ENCODE measurements at regions not wholly inside any gene's neighbourhood (a gene's known extent, or its start where the extent isn't known, plus 50 kb on each side); places are given as distances from the start of the nearest gene placed in this dataset.
"Not testable (repeated sequence)": the region's sequence is repeated elsewhere in the genome, so short reads cannot be mapped to it uniquely, and the experiment has no call there.

DNA sequence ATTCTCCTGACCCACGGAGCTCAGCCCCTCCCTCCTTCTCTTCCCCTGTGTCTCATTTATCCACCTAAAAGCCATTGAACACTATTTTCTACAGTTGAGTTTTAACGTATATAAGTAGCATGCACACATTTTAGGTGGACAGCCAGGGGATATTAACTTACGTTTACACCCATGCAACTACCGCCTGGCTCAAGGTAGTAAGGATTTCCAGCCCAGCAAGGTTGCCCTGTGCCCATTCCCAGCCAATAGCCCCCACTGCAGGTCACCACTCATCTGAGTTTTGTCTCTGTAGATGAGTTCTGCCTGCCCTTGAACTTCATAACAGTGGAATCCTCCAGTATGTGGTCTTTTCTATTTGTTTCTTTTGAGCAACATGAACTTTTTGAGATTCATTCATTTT, 65.4 kb downstream of the SMIM38 start:
- peaks cover 0 to 3% of the 10 kb centered on the region in 2 donors for H3K9me3 ChIP-seq
- H3K36me3 ChIP-seq = no peaks in the 10 kb centered on the region
- H3K27ac ChIP-seq = no peak overlapping the region
- intact Hi-C loops (cut with DNase I) = no loop called here
- DNase-seq (ENCODE audit: low spot score in 2 of 2) = no peak
- no peak overlapping the region for H3K4me3 ChIP-seq
- no peaks in the 10 kb centered on the region for H3K4me1 ChIP-seq
- TF ChIP-seq, protein P1, sequence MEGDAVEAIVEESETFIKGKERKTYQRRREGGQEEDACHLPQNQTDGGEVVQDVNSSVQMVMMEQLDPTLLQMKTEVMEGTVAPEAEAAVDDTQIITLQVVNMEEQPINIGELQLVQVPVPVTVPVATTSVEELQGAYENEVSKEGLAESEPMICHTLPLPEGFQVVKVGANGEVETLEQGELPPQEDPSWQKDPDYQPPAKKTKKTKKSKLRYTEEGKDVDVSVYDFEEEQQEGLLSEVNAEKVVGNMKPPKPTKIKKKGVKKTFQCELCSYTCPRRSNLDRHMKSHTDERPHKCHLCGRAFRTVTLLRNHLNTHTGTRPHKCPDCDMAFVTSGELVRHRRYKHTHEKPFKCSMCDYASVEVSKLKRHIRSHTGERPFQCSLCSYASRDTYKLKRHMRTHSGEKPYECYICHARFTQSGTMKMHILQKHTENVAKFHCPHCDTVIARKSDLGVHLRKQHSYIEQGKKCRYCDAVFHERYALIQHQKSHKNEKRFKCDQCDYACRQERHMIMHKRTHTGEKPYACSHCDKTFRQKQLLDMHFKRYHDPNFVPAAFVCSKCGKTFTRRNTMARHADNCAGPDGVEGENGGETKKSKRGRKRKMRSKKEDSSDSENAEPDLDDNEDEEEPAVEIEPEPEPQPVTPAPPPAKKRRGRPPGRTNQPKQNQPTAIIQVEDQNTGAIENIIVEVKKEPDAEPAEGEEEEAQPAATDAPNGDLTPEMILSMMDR (IDR thresholded peaks at IDR 0.05) = no peak
- H3K27me3 ChIP-seq = no peaks in the 10 kb centered on the region

DNA sequence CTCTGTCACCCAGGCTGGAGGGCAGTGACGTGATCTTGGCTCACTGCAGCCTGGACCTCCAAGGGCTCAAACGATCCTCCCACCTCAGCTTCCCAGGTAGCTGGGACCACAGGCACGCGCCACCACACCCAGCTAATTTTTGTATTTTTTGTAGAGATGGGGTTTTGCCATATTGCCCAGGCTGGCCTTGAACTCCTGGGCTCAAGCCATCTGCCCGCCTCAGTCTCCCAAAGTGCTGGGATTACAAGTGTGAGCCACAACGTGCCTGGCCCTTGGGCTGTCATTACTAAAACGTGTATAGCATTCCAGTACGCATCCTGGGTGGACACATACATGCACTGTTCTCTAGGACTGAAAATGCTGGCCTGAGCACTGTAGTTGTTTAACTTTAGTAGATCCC, 65.9 kb downstream of the SMIM38 start:
- H3K9me3 ChIP-seq; H3K4me1 ChIP-seq; H3K27me3 ChIP-seq; H3K36me3 ChIP-seq; H3K27ac ChIP-seq; H3K4me3 ChIP-seq; intact Hi-C loops (cut with DNase I): not testable (repeated sequence)
- DNase-seq (ENCODE audit: low spot score in 2 of 2) = peak in 1 of 2 donors; percentile 27

DNA sequence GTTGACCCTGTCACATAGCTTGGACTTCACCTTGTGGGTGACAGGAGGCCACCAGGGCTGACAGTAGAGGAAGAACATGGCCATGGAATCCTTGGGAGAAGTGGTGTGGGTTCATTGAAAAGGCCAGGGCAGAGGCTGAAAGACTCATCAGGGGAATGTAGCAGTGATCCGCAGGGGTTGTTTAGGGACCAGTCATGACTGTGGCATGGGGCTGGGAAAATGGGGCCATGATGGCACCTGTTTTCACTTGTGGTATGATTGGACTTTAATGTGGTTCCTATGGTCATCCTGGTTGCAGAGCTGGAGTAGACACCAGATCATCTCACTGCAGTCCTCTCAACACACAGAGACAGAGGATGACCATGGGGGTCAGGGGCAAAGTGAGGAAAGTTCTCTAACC, 66.7 kb upstream of the MYEOV start:
- DNase-seq (ENCODE audit: low spot score in 2 of 2) = peak in 1 of 2 donors; percentile 38
- Histone ChIP-seq H3K9me3 (peaks cover 0 to 7% of the 10 kb centered on the region in 2 donors), H3K4me1 (no peaks in the 10 kb centered on the region), H3K27ac (no peak overlapping the region), H3K36me3 (no peaks in the 10 kb centered on the region), H3K4me3 (no peak overlapping the region), H3K27me3 (no peaks in the 10 kb centered on the region)
- TF ChIP-seq, protein P1 (IDR thresholded peaks at IDR 0.05) = no peak
- intact Hi-C loops (cut with DNase I) = no loop called here

DNA sequence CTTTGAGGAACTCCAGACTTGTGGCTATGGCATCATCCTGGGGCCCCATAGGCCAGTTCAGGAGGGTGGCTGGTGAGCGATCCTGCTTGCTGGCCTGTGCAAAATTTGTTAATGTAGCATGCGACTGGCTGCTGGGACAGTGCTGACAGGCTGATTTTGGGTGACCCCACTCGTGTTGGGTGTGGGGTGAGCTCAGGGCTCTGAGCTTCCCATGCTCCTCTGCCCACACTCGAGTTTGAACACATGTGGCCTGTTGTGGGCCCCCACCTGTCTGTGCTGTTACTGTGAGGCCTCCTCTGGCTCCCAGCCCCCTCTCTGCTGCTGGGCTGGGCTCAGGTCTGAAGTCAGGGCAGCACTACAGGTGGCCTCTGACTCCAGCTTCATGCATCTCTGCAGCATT, 64.4 kb upstream of the MYEOV start:
- no peak overlapping the region for H3K27ac ChIP-seq
- DNase-seq (ENCODE audit: low spot score in 2 of 2) = peak in 1 of 2 donors; percentile 47
- peaks cover 0 to 7% of the 10 kb centered on the region in 2 donors for H3K9me3 ChIP-seq
- intact Hi-C loops (cut with DNase I) = no loop called here
- TF ChIP-seq, protein P1 (IDR thresholded peaks at IDR 0.05) = no peak
- H3K36me3 ChIP-seq = no peaks in the 10 kb centered on the region
- no peaks in the 10 kb centered on the region for H3K4me1 ChIP-seq
- H3K4me3 ChIP-seq = no peak overlapping the region
- no peaks in the 10 kb centered on the region for H3K27me3 ChIP-seq

DNA sequence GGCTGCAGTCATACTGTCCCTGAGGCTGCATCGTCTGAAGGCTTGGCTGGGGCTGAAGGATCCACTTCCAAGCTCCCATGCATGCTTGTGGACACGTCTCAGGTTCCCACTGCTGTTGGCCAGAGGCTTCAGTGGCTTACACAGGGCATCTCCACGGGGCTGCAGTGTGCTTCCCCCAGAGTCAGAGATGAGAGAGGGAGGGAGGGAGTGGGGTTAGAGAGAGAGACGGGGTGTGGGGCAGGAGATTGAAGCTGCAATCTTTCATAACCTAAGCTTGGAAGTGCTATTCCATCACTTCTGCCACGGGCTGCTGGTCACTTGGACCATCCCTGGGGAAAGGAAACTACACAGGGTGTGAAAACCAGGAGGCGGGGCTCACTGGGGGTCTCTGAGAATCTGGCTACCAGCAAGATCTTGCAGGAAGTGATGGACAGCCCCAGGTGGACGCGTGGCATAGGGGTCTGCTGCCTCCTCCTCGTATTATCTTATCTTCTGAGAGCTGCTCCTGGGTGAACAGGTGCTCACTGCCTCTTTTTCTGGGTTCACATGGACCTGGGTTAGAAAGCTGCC, 63.0 kb upstream of the MYEOV start:
- intact Hi-C loops (cut with DNase I) = no loop called here
- H3K9me3 ChIP-seq = peaks cover 0 to 6% of the 10 kb centered on the region in 2 donors
- no peak overlapping the region for H3K27ac ChIP-seq
- no peaks in the 10 kb centered on the region for H3K4me1 ChIP-seq
- DNase-seq (ENCODE audit: low spot score in 2 of 2) = peak in 1 of 2 donors; percentile 53
- no peak overlapping the region for H3K4me3 ChIP-seq
- TF ChIP-seq, protein P1 (IDR thresholded peaks at IDR 0.05) = no peak
- no peaks in the 10 kb centered on the region for H3K36me3 ChIP-seq
- no peaks in the 10 kb centered on the region for H3K27me3 ChIP-seq

DNA sequence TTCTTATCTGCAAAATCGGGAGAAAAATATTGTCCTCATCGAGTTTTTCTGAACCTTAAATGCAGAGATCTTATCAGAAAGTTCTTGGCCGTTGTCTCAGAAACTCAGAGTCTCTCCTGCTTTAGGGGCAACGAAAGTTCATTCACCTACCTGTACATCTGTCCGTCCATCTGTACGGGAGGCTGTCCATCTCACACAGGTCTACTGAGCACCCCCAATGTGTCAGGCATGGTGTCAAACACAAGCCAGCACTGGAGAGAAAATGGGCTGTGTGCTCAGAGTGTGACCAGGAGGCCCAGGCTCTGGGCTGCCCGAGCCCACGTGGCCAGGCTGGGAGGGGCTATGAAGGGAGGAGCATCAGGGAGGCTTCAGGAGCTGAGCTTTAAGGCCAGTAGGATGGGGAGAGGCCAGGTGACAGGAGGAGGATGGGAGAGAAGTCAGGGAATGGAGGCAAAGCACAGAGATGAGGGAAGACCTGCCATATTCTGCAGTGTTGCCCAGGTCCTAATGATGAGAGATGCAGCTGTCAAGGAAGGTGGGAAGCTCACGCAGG, 62.4 kb upstream of the MYEOV start:
- Histone ChIP-seq H3K9me3 (no peaks in the 10 kb centered on the region), H3K4me1 (no peaks in the 10 kb centered on the region), H3K4me3 (no peak overlapping the region), H3K27me3 (no peaks in the 10 kb centered on the region), H3K27ac (no peak overlapping the region), H3K36me3 (no peaks in the 10 kb centered on the region)
- peak in 1 of 2 donors; percentile 50 for DNase-seq (ENCODE audit: low spot score in 2 of 2)
- TF ChIP-seq, protein P1 (IDR thresholded peaks at IDR 0.05) = no peak
- intact Hi-C loops (cut with DNase I) = no loop called here

All from ascending aorta (tissue), 2 donors.